ENCODE measurements at regions not wholly inside any gene's neighbourhood (a gene's known extent, or its start where the extent isn't known, plus 50 kb on each side); places are given as distances from the start of the nearest gene placed in this dataset.

DNA sequence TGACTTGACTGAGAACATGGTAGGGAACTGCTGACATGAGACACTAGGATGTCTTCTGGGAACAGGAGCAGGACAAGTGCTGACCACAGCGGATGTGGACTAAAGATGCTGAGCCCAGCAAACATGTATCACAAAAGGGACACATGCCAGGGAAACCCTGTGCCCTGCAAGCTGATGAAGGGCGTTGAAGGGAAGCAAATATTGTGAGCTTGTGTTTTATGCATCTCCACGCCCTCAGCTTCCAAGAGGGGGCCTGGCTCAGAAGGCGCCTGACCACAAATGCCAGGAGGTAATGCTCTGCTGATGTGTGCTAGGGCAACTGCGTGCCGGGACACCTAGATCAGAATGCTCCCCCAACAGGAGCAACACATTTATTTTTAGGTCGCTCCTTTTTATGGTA lies 207.3 kb downstream of the CXCL12 start:
- DNase-seq (ENCODE audit: low spot score): no peak

DNA sequence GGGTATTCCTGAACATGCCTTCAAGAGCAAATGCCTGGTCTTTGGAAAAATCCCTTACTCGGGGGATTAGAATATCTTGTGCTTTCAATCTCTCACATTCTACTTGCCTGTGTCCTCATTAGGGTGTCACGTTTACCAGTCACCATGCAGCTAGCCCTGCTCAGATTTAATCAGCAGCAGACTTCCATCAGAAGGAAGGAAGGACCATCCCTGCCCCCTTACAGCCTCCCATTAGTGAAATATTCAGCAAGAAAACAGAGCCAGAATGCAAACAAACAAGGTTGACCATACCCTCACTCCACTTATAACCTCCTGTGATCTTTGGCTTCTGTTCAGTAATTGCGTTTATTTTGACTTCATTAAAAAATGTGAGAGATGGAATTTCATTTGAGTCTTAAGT lies 208.6 kb downstream of the CXCL12 start:
- no peak for DNase-seq (ENCODE audit: low spot score)

DNA sequence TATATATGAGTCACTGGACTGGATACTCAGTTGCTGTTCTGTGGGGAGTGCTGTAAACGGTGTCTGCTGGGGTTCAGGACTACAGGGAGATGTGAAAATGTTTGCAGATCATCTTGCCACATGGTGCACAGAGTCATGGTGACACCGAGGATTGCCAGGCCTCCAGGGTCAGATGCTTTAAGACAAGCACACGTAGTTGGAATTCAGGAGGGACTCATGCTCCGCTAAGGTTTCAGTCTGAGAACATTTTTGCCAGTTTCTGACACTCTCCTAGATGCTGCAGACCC lies 211.3 kb downstream of the CXCL12 start:
- DNase-seq (ENCODE audit: low spot score): peak; percentile 66

- peak; percentile 56 for DNase-seq (ENCODE audit: low spot score)
These were observed 211.9 kb downstream of the CXCL12 start for GRCh38 chr10:44172883-44173607.

- DNase-seq (ENCODE audit: low spot score): no peak
These were observed 213.1 kb downstream of the CXCL12 start for GRCh38 chr10:44171765-44172164.

DNA sequence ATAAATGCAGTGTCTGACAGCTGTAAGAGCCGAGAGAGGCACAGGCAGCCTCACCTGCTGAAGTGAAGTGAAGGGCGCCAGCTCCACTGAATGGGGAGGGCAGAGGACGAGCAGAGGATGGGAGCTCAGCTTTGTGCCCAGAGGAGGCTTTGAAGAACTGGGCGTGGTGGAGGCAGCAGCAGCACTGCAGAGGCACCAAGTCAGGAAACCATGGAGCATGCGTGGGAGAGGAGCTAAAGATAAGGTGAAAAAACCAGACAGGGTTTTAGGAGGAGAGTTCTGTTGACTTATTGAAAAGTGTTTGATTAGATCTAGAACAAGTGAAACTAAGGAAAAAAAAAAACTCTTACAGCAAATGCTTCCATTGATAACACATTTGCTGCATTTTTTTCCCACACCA lies 216.4 kb downstream of the CXCL12 start:
- no peak for DNase-seq (ENCODE audit: low spot score)

DNA sequence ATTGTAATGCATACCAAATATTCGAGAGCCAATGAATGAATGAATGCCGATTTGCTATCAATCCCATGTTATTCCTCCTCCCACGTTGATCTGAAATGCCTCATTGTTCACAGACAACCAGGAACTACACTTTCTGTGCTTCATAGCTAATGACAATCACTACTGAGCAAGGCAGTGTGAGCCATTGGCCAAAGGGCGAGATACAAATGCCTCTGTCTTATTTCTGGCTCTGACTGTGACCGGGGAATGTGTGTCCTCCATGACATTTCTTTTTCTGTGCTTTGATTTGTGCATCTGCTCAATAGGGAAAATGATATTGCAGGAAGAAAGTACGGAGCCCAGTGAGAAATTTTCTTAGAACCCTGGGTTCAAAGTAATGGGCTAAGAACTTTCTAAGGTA lies 217.1 kb downstream of the CXCL12 start:
- DNase-seq (ENCODE audit: low spot score): no peak

DNA sequence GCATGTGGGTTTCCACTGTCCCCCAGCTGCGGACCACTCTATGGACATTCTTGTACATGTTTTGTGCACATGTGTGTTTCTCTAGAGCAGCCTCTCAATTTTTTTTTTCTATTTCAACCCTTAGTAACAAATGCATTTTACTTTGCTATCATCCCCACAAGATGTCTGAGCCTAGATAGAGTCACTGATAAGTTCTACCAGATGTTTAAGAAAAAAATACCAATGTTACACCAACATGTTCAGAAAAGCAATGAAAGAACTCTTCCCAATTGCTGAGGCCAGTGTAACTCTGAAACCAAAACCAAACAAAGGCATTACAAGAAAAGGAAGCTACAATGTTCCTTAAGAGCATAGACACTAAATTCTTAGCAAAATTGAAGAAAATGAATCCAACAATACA lies 218.5 kb downstream of the CXCL12 start:
- DNase-seq (ENCODE audit: low spot score): no peak

DNA sequence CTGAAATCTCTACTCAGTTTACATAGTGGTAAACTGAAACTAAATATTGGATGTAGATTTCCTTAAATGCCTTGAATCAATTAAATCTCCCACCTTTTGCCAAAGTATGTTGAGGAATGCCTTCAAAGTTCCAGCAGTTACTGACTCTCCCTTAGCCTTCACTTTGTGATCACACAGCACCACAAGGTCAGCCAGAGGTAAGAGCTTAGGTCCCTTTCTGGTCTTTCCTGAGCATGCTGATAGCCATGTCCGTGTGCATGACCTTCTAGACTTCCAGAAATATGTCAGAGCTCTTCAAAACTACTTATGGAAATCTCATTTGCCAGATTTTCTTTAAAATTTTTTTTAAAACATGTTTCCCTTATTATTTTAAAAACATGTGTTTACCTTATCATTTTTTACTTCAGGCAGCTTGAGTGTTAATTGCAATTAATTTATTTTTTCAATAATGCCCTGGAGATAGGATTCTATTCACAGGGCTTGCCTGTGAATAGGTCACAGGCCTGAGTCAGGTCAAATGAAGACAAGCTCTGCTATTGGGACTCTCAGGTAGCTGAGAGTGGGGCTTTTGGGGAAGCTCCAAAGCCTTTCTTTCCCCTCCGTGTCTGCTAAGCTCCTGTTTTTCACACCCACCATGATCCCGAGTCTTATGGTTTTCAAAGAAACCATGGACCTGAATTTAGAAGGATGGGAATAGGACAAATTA lies 220.5 kb downstream of the CXCL12 start:
- DNase-seq (ENCODE audit: low spot score): no peak

DNA sequence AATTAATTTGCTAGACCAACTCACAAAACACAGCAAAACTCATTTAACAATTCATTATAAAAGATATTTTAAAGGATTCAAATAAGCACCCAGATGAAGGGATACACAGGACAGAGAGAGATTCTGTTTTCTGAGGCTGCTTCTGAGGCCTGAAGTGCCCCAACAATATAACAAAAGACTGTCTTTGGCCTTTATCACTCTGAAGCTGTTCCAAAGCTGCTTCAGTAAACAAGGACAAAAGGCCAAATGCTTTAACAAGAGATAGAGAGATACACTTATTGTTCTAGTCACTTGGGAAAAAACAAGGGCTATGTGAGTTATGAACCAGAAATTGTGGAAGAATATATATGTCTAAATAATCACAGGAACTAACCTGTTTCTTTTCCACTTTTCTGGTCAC lies 223.7 kb downstream of the CXCL12 start:
- no peak for DNase-seq (ENCODE audit: low spot score)

DNA sequence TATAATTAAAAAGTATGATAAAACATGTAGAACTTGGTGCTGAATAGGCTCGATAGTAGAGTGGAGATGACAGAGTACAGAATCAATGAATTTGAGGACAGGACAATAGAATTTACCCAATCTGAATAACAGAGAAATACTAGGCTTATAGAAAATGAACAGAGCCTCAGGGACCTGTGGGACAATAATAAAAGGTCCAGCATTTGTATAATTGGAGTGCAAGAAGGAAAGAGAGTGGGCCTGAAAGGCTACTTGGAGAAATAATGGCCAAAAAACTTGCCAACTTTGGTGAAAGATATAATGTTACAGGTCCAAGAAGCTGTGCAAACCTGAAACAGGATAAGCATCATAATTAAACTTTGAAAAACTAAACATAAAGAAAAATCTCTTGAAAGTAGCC lies 227.3 kb downstream of the CXCL12 start:
- no peak for DNase-seq (ENCODE audit: low spot score)

- DNase-seq (ENCODE audit: low spot score): no peak
These were observed 229.9 kb downstream of the CXCL12 start for GRCh38 chr10:44154956-44155355.

- no peak for DNase-seq (ENCODE audit: low spot score)
These were observed 230.8 kb downstream of the CXCL12 start for GRCh38 chr10:44153918-44154670.

DNA sequence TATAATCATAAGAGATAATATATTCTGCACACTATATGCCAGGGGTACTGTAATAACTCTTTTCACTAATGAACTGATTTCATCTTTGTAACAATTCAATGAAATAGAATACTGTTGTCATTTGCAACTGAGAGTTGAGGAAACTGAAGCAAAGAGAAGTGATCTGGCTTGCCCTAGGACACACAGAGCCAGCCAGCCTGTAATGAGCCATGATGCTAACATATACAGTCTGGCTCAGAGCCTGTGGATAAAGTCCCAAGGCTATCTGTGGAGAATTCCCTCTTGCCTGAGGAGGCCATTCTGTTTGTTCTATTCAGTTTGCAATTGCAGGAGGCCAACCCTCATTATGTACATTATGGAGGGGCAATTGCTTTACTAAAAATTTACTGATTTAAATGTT lies 241.3 kb downstream of the CXCL12 start:
- DNase-seq (ENCODE audit: low spot score): no peak

- no peak for DNase-seq (ENCODE audit: low spot score)
These were observed 252.3 kb downstream of the CXCL12 start for GRCh38 chr10:44132361-44133289.

GRCh38 chr10:44126291-44126717 lies 258.6 kb downstream of the CXCL12 start:
- DNase-seq (ENCODE audit: low spot score): no peak

GRCh38 chr10:44125879-44126278 lies 259.0 kb downstream of the CXCL12 start:
- peak; percentile 56 for DNase-seq (ENCODE audit: low spot score)

DNA sequence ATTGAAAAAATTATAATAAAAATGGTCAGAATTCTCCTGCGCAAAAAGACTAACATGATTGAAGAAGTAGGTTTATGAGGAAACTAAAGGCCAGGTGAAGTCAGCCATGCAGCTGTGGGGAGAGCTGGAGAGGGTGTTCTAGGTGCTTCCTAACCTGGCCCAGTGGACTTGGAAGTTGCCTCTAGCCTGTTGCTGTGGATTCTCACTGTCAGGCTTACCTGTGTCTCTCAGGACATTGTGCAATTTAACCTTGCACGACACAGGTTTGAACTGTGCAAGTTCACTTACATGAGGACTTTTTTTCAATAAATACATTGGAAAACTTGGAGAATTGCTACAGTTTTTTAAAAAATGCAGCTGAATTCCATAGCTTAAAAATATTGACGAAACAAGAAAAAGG lies 266.4 kb downstream of the CXCL12 start:
- DNase-seq (ENCODE audit: low spot score): no peak

- no peak for DNase-seq (ENCODE audit: low spot score)
These were observed 268.4 kb downstream of the CXCL12 start for GRCh38 chr10:44116474-44116873.

DNA sequence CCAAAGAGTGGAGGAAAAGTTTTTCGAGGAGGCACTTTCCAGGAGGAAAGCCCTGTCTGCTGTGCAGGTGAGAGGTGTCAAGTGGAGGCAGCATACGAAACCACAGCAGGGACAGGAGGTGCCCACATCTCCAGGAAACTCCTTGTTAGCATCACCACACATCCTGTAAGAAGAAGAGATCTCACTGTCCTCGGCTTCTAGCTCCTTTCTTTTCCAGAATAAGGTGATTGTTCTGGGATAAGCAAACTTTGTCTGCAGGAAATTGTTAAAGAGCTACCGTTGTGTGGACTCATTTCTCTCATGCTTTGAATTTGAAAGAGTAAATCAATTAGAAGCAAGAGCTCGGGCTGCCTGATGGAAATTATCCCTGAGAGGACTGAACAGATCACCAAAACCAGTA lies 269.4 kb downstream of the CXCL12 start:
- DNase-seq (ENCODE audit: low spot score): no peak

DNA sequence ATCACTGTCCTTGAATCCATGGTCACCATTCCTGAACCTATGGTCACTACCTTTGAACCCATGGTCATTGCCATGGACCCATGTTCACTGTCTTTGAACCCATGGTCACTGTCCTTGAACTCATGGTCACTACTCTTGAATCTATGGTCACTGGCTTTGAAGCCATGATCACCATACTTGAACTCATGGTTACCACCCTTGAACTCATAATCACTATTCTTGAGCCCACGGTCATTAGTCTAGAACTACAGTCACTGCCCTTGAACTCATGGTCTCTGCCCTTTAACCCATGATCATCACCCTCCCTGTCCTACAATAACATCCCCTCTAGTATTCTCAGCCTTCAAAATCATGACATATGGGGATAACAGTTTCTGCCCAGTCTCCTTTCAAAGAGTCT lies 270.5 kb downstream of the CXCL12 start:
- DNase-seq (ENCODE audit: low spot score): no peak

DNA sequence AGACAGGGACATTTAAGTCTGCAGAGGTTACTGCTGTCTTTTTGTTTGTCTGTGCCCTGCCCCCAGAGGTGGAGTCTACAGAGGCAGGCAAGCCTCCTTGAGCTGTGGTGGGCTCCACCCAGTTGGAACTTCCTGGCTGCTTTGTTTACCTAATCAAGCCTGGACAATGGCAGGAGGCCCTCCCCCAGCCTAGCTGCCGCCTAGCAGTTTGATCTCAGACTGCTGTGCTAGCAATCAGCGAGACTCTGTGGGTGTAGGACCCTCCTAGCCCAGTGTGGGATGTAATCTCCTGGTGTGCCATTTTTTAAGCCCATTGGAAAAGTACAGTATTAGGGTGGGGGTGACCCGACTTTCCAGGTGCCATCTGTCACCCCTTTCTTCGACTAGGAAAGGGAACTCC lies 272.6 kb downstream of the CXCL12 start:
- DNase-seq (ENCODE audit: low spot score): peak; percentile 25

All from H4 (cell line).